COLO829 (cell line): ENCODE measurements at regions not wholly inside any gene's neighbourhood (a gene's known extent, or its start where the extent isn't known, plus 50 kb on each side); places are given as distances from the start of the nearest gene placed in this dataset.
"Not testable (repeated sequence)": the region's sequence is repeated elsewhere in the genome, so short reads cannot be mapped to it uniquely, and the experiment has no call there.

Source experiments
- DNase-seq: peaks from one replicate; pipeline ENCODE4 v3.0.0; 2012; ENCODE audit warnings: low spot score

- DNase-seq, result no peak
These were observed 74.6 kb downstream of the TMEM121 start for GRCh38 chr14:105600939-105601359.

- DNase-seq, result no peak
These were observed 75.2 kb downstream of the TMEM121 start for GRCh38 chr14:105601360-105602242.

- no peak for DNase-seq
These were observed 75.9 kb downstream of the TMEM121 start for GRCh38 chr14:105602243-105602750.

GRCh38 chr14:105602799-105603793, 76.7 kb downstream of the TMEM121 start:
- DNase-seq, result no peak

- DNase-seq, result not testable (repeated sequence)
These were observed 78.4 kb downstream of the TMEM121 start for GRCh38 chr14:105604531-105605463.

- DNase-seq, result no peak
These were observed 79.3 kb downstream of the TMEM121 start for GRCh38 chr14:105605464-105606304.

- DNase-seq, result not testable (repeated sequence)
These were observed 80.1 kb downstream of the TMEM121 start for GRCh38 chr14:105606305-105606975.

- not testable (repeated sequence) for DNase-seq
These were observed 80.6 kb downstream of the TMEM121 start for GRCh38 chr14:105607025-105607424.

GRCh38 chr14:105614987-105615386, 88.6 kb downstream of the TMEM121 start:
- DNase-seq, result not testable (repeated sequence)

- not testable (repeated sequence) for DNase-seq
These were observed 89.8 kb downstream of the TMEM121 start for GRCh38 chr14:105615986-105616801.

GRCh38 chr14:105616802-105617192, 90.4 kb downstream of the TMEM121 start:
- no peak for DNase-seq

GRCh38 chr14:105617201-105617777, 90.9 kb downstream of the TMEM121 start:
- DNase-seq, result no peak

- not testable (repeated sequence) for DNase-seq
These were observed 91.4 kb downstream of the TMEM121 start for GRCh38 chr14:105617805-105618204.

GRCh38 chr14:105619324-105619723, 92.9 kb downstream of the TMEM121 start:
- not testable (repeated sequence) for DNase-seq

GRCh38 chr14:105620178-105620864, 93.9 kb downstream of the TMEM121 start:
- not testable (repeated sequence) for DNase-seq

GRCh38 chr14:105620865-105621471, 94.6 kb downstream of the TMEM121 start:
- DNase-seq, result not testable (repeated sequence)
